Astrocyte (in vitro differentiated cells and primary cell): ENCODE measurements at regions not wholly inside any gene's neighbourhood (a gene's known extent, or its start where the extent isn't known, plus 50 kb on each side); places are given as distances from the start of the nearest gene placed in this dataset.

Experiments
- DNase-seq: peaks from one replicate; pipeline ENCODE4 v3.0.0-alpha.2; 2010; ENCODE audit warnings: low read depth
- FAIRE-seq: peaks from 2 replicates; lab custom pipeline; 2011; peaks lifted over from hg19 to GRCh38; lab: Jason Lieb, UNC
- H2AFZ ChIP-seq: 2 replicates; pipeline ENCODE4 v1.6.0; 2012; ENCODE audit warnings: low read depth, low read length, inconsistent platforms
- H3K27ac ChIP-seq: 2 replicates; pipeline ENCODE4 v1.5.1; 2011; ENCODE audit warnings: low read depth, low read length, inconsistent platforms
- H3K27me3 ChIP-seq: 2 replicates; pipeline ENCODE4 v1.6.0; 2011; ENCODE audit warnings: low read length, inconsistent platforms; ENCODE audit not compliant: insufficient read depth
- H3K36me3 ChIP-seq: 2 replicates; pipeline ENCODE4 v1.5.1; 2011; ENCODE audit warnings: low read length, inconsistent platforms; ENCODE audit not compliant: insufficient read depth
- H3K4me1 ChIP-seq: 2 replicates; pipeline ENCODE4 v1.5.1; 2011; ENCODE audit warnings: low read length, inconsistent platforms; ENCODE audit not compliant: insufficient read depth
- H3K4me2 ChIP-seq: 2 replicates; pipeline ENCODE4 v1.6.0; 2012; ENCODE audit warnings: low read length, inconsistent platforms
- H3K4me3 ChIP-seq: 2 replicates; pipeline ENCODE4 v1.5.1; 2011; ENCODE audit warnings: low read depth, mild to moderate bottlenecking, low read length, inconsistent platforms; ENCODE audit not compliant: insufficient read depth
- H3K79me2 ChIP-seq: 2 replicates; pipeline ENCODE4 v1.6.0; 2012; ENCODE audit warnings: mild to moderate bottlenecking, low read length, inconsistent platforms; ENCODE audit not compliant: insufficient read depth
- H3K9ac ChIP-seq: 2 replicates; pipeline ENCODE4 v1.6.0; 2012; ENCODE audit warnings: mild to moderate bottlenecking, low read length, inconsistent platforms
- H3K9me3 ChIP-seq: 2 replicates; pipeline ENCODE4 v1.5.1; 2012; ENCODE audit warnings: low read depth, mild to moderate bottlenecking, low read length, inconsistent platforms; ENCODE audit not compliant: insufficient read depth
- H4K20me1 ChIP-seq: 2 replicates; pipeline ENCODE4 v1.6.0; 2012; ENCODE audit warnings: low read length, inconsistent platforms; ENCODE audit not compliant: insufficient read depth
- H3K27ac Mint-ChIP-seq: one replicate; pipeline ENCODE4 v1.8.0; 2021; ENCODE audit warnings: mild to moderate bottlenecking, mixed read lengths; ENCODE audit not compliant: unreplicated experiment
- H3K27me3 Mint-ChIP-seq: one replicate; pipeline ENCODE4 v1.8.0; 2021; ENCODE audit warnings: low read depth, mixed read lengths; ENCODE audit not compliant: unreplicated experiment
- H3K36me3 Mint-ChIP-seq: one replicate; pipeline ENCODE4 v1.8.0; 2021; ENCODE audit warnings: low read depth, mixed read lengths; ENCODE audit not compliant: unreplicated experiment
- H3K4me1 Mint-ChIP-seq: one replicate; pipeline ENCODE4 v1.8.0; 2021; ENCODE audit warnings: low read depth, mixed read lengths; ENCODE audit not compliant: unreplicated experiment
- H3K4me3 Mint-ChIP-seq: one replicate; pipeline ENCODE4 v1.8.0; 2021; ENCODE audit warnings: mild to moderate bottlenecking, moderate library complexity, mixed read lengths; ENCODE audit not compliant: unreplicated experiment
- H3K9me3 Mint-ChIP-seq: one replicate; pipeline ENCODE4 v1.8.0; 2021; ENCODE audit warnings: mild to moderate bottlenecking, mixed read lengths; ENCODE audit not compliant: unreplicated experiment
- CTCF ChIP-seq: IDR thresholded peaks from 2 replicates; pipeline ENCODE4 v1.5.1; 2011; ENCODE audit warnings: low read depth, mild to moderate bottlenecking, inconsistent platforms, low read length, moderate library complexity; ENCODE audit not compliant: insufficient read depth
- EZH2 ChIP-seq: IDR thresholded peaks from 2 replicates; pipeline ENCODE4 v1.6.1; 2012; ENCODE audit warnings: mild to moderate bottlenecking, low read length, inconsistent platforms; ENCODE audit not compliant: insufficient read depth

- no peak overlapping the region for H3K27ac ChIP-seq
- Mint-ChIP-seq H3K4me1 (peaks cover 8% of the 10 kb centered on the region), H3K27ac (no peak overlapping the region), H3K9me3 (no peaks in the 10 kb centered on the region), H3K4me3 (no peak overlapping the region), H3K36me3 (no peaks in the 10 kb centered on the region), H3K27me3 (no peaks in the 10 kb centered on the region)
- H3K9me3 ChIP-seq: no peaks in the 10 kb centered on the region
- no peak for DNase-seq
- no peaks in the 10 kb centered on the region for H4K20me1 ChIP-seq
- H3K36me3 ChIP-seq: no peaks in the 10 kb centered on the region
- H3K4me2 ChIP-seq: no peak overlapping the region
- H3K4me3 ChIP-seq: no peak overlapping the region
- no peak for TF ChIP-seq CTCF
- no peak for TF ChIP-seq EZH2
- H3K4me1 ChIP-seq: no peaks in the 10 kb centered on the region
- no peaks in the 10 kb centered on the region for H3K79me2 ChIP-seq
- H3K27me3 ChIP-seq: no peaks in the 10 kb centered on the region
- no peak for FAIRE-seq
- H2AFZ ChIP-seq: no peak overlapping the region
- no peak overlapping the region for H3K9ac ChIP-seq
Measured at GRCh38 chr4:58510652-58511051, 1400.5 kb upstream of the IGFBP7 start.

GRCh38 chr4:58507079-58507478 is 1396.9 kb upstream of the IGFBP7 start:
- Histone ChIP-seq H3K9ac (no peak overlapping the region), H3K4me3 (no peak overlapping the region), H3K27me3 (no peaks in the 10 kb centered on the region), H3K27ac (no peak overlapping the region), H3K9me3 (no peaks in the 10 kb centered on the region), H4K20me1 (no peaks in the 10 kb centered on the region), H3K4me2 (no peak overlapping the region), H3K79me2 (no peaks in the 10 kb centered on the region), H3K36me3 (no peaks in the 10 kb centered on the region), H2AFZ (no peak overlapping the region), H3K4me1 (no peaks in the 10 kb centered on the region)
- Mint-ChIP-seq H3K27ac (no peak overlapping the region), H3K4me1 (peaks cover 8% of the 10 kb centered on the region), H3K9me3 (no peaks in the 10 kb centered on the region), H3K27me3 (no peaks in the 10 kb centered on the region), H3K4me3 (no peak overlapping the region), H3K36me3 (no peaks in the 10 kb centered on the region)
- DNase-seq: no peak
- TF ChIP-seq EZH2 (no peak), CTCF (no peak)
- FAIRE-seq: no peak

GRCh38 chr4:58502839-58503238 is 1392.7 kb upstream of the IGFBP7 start:
- TF ChIP-seq EZH2: no peak
- no peak for TF ChIP-seq CTCF
- no peak for FAIRE-seq
- H3K4me1 Mint-ChIP-seq: peaks cover 5% of the 10 kb centered on the region

More at GRCh38 chr4:58502839-58503238, 1392.7 kb upstream of the IGFBP7 start:
- no peak overlapping the region for H3K4me3 Mint-ChIP-seq
- no peak for DNase-seq
- Histone ChIP-seq H2AFZ (no peak overlapping the region), H3K4me2 (no peak overlapping the region), H3K4me3 (no peak overlapping the region), H3K9me3 (no peaks in the 10 kb centered on the region), H3K27ac (no peak overlapping the region), H3K36me3 (no peaks in the 10 kb centered on the region), H3K4me1 (no peaks in the 10 kb centered on the region), H3K27me3 (no peaks in the 10 kb centered on the region), H4K20me1 (no peaks in the 10 kb centered on the region), H3K9ac (no peak overlapping the region), H3K79me2 (no peaks in the 10 kb centered on the region)
- no peaks in the 10 kb centered on the region for H3K9me3 Mint-ChIP-seq
- no peaks in the 10 kb centered on the region for H3K27me3 Mint-ChIP-seq
- no peak overlapping the region for H3K27ac Mint-ChIP-seq
- no peaks in the 10 kb centered on the region for H3K36me3 Mint-ChIP-seq
